Naive thymus-derived CD8-positive, alpha-beta T cell (primary cell): ENCODE measurements at regions not wholly inside any gene's neighbourhood (a gene's known extent, or its start where the extent isn't known, plus 50 kb on each side); places are given as distances from the start of the nearest gene placed in this dataset.

Experiments
- ATAC-seq, 2 donors: fragments of 150-1000 bp; cut with Tn5 transposase in 1 of 2; sonication (Bioruptor Pico), chemical (Tn5 transposase) in 1 of 2; 1 replicate in 1 of 2; 2 replicates in 1 of 2; pipeline ENCODE4 v1.10.0; 2021; ENCODE audit warnings: mild to moderate bottlenecking in 2 of 2, moderate library complexity in 2 of 2
- POLR2A ChIA-PET: fragments of 350-600 bp; sonication (Branson Sonifier 250); formaldehyde crosslinking; loops from one replicate; lab custom pipeline; 2021; ENCODE audit warnings: antibody characterized with exemption; lab: Charles Lee
- DNase-seq, 10 donors: peaks; one replicate each; pipeline versions ENCODE4 v3.0.0 to v3.0.0-alpha.2; 2020 to 2022
- H3K27ac Mint-ChIP-seq, 10 donors: one replicate each; pipeline ENCODE4 v1.8.0; 2020 to 2022; ENCODE audit warnings: mild to moderate bottlenecking in 10 of 10, mixed read lengths in 10 of 10, moderate library complexity in 4 of 10, inconsistent platforms in 1 of 10
- H3K27me3 Mint-ChIP-seq, 5 donors: one replicate each; pipeline ENCODE4 v1.8.0; 2021 to 2022; ENCODE audit warnings: mixed read lengths in 5 of 5
- H3K36me3 Mint-ChIP-seq, 3 donors: one replicate each; pipeline ENCODE4 v1.8.0; 2020 to 2022; ENCODE audit warnings: mixed read lengths in 3 of 3, mild to moderate bottlenecking in 2 of 3, inconsistent platforms in 1 of 3
- H3K4me1 Mint-ChIP-seq, 4 donors: one replicate each; pipeline ENCODE4 v1.8.0; 2021 to 2022; ENCODE audit warnings: mixed read lengths in 4 of 4
- H3K4me3 Mint-ChIP-seq, 10 donors: one replicate each; pipeline ENCODE4 v1.8.0; 2020 to 2022; ENCODE audit warnings: mild to moderate bottlenecking in 10 of 10, mixed read lengths in 10 of 10, moderate library complexity in 6 of 10, inconsistent platforms in 1 of 10
- H3K9me3 Mint-ChIP-seq, 9 donors: one replicate each; pipeline ENCODE4 v1.8.0; 2020 to 2022; ENCODE audit warnings: mixed read lengths in 9 of 9, mild to moderate bottlenecking in 3 of 9, inconsistent platforms in 1 of 9, moderate library complexity in 1 of 9

DNA sequence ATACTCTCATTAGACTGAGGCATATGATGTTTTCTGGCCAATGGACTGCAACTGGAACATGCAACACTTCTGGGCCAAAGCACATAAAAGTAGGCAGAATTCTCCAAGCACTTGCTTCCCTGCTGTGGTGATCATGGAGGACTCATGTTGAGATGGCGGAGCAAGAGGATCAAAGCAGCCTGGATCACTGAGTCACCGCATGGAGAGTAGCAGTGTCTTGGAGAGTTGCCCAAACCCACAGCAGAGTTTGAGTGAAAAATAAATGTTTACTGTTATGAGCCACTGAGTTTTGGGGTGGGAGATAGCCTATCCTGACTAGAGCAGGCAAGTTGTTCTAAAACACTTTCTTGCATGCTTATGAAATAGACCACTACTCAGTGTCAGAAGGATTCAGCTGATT lies 359.5 kb downstream of the ZNF521 start:
- POLR2A ChIA-PET: no interaction called here
- DNase-seq: no peak
- H3K4me3 Mint-ChIP-seq: no peak overlapping the region
- H3K27ac Mint-ChIP-seq: no peak overlapping the region
- peaks cover 0 to 2% (median 0%) of the 10 kb centered on the region in 4 donors for H3K4me1 Mint-ChIP-seq
- ATAC-seq: no peak
- no peaks in the 10 kb centered on the region for H3K36me3 Mint-ChIP-seq
- peaks cover 0 to 8% (median 0%) of the 10 kb centered on the region in 9 donors for H3K9me3 Mint-ChIP-seq
- H3K27me3 Mint-ChIP-seq: peaks cover 0 to 2% (median 0%) of the 10 kb centered on the region in 5 donors

DNA sequence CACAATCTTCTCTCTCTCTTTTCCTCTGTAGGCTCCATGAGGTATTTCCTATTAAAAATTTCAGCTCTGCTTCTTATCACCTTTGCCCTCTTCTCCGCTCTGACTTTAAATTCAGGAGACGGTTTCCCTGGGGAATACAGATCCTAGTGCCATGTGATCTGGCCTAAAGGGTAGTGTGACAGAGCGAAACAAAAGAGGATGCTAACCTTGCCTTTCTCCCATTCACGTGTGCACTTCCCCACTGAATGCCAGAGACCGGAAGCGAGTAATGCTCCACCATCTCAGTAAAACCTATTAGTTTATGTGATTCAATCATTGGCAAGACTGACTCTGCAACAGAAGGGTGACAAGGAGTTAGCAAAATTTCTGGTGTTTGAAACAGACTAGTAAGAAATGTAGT lies 358.3 kb downstream of the ZNF521 start:
- peaks cover 0 to 8% (median 1%) of the 10 kb centered on the region in 9 donors for H3K9me3 Mint-ChIP-seq
- H3K4me1 Mint-ChIP-seq: peaks cover 0 to 2% (median 0%) of the 10 kb centered on the region in 4 donors
- no peak overlapping the region for H3K27ac Mint-ChIP-seq
- ATAC-seq (no peak), DNase-seq (no peak)
- POLR2A ChIA-PET: no interaction called here
- no peak overlapping the region for H3K4me3 Mint-ChIP-seq
- peaks cover 0 to 2% (median 0%) of the 10 kb centered on the region in 5 donors for H3K27me3 Mint-ChIP-seq
- no peaks in the 10 kb centered on the region for H3K36me3 Mint-ChIP-seq

GRCh38 chr18:24995056-24995455 lies 356.9 kb downstream of the ZNF521 start:
- no peak for ATAC-seq

GRCh38 chr18:24995755-24996154 lies 356.2 kb downstream of the ZNF521 start:
- ATAC-seq (no peak), DNase-seq (no peak)
- Mint-ChIP-seq H3K9me3 (peaks cover 3 to 23% (median 14%) of the 10 kb centered on the region in 9 donors), H3K4me3 (no peak overlapping the region), H3K4me1 (no peaks in the 10 kb centered on the region), H3K27me3 (peaks cover 0 to 2% (median 0%) of the 10 kb centered on the region in 5 donors), H3K27ac (no peak overlapping the region), H3K36me3 (peaks cover 0 to 15% (median 3%) of the 10 kb centered on the region in 3 donors)
- POLR2A ChIA-PET: no interaction called here

More at GRCh38 chr18:24995056-24995455, 356.9 kb downstream of the ZNF521 start:
- H3K4me1 Mint-ChIP-seq: no peaks in the 10 kb centered on the region
- peaks cover 0 to 13% (median 3%) of the 10 kb centered on the region in 3 donors for H3K36me3 Mint-ChIP-seq
- H3K27me3 Mint-ChIP-seq: peaks cover 0 to 2% (median 0%) of the 10 kb centered on the region in 5 donors
- DNase-seq: no peak
- H3K27ac Mint-ChIP-seq: no peak overlapping the region
- H3K9me3 Mint-ChIP-seq: peaks cover 3 to 20% (median 14%) of the 10 kb centered on the region in 9 donors
- POLR2A ChIA-PET: no interaction called here
- H3K4me3 Mint-ChIP-seq: no peak overlapping the region

DNA sequence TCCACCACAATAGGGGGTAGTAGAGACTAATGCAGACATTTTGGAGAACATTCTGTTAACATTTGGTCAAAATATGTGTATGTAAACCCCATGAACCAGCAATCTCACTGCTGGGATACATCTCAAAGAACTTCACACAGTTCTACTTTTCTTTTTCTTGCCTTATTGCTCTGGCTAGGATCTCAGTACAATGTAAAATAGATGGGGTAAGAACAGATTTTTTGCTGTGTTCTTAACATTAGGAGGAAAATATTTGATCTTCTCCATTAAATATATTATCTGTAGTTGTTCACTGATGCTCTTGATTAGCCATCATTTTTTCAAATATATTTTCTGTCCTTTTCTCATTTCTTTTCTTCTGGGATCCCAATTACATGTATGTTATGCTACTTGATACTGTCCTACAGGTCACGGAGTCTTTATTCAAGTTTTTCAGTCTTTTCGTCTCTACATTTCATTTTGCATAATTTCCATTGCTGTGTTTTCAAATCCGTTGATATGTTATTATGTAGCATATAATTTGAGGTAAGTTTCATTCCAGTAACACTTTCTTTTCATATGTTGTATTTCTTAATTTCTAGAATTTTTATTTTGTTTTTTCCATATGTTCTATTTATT lies 352.2 kb downstream of the ZNF521 start:
- Mint-ChIP-seq H3K27ac (no peak overlapping the region), H3K27me3 (peaks cover 0 to 14% (median 0%) of the 10 kb centered on the region in 5 donors), H3K9me3 (peaks cover 4 to 30% (median 15%) of the 10 kb centered on the region in 9 donors), H3K36me3 (peaks cover 0 to 15% (median 3%) of the 10 kb centered on the region in 3 donors), H3K4me1 (no peaks in the 10 kb centered on the region), H3K4me3 (no peak overlapping the region)
- no peak for ATAC-seq
- POLR2A ChIA-PET: no interaction called here
- DNase-seq: no peak

DNA sequence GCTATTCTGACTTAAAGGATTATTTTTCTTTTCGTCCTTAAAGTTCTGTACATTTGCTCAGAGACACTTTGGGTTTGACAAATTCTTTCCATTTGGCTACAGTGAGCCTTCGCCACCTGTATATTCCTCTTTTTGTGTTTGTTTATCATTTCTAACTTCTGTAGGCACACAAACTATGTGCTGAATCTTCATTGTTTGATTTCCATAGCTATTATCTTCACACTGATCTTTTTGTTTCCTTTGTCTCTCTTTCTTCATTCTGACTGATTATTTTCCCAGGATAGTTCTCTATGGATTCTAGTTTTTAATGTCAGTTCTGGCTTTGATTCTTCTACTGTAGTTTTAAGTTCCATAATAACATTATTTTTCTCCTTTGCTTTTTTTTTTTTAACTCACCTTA lies 350.2 kb downstream of the ZNF521 start:
- DNase-seq (no peak), ATAC-seq (no peak)
- Mint-ChIP-seq H3K27ac (no peak overlapping the region), H3K4me1 (no peaks in the 10 kb centered on the region), H3K9me3 (peaks cover 4 to 30% (median 15%) of the 10 kb centered on the region in 9 donors), H3K4me3 (no peak overlapping the region), H3K36me3 (peaks cover 0 to 15% (median 3%) of the 10 kb centered on the region in 3 donors), H3K27me3 (peaks cover 0 to 14% (median 0%) of the 10 kb centered on the region in 5 donors)
- POLR2A ChIA-PET: no interaction called here

DNA sequence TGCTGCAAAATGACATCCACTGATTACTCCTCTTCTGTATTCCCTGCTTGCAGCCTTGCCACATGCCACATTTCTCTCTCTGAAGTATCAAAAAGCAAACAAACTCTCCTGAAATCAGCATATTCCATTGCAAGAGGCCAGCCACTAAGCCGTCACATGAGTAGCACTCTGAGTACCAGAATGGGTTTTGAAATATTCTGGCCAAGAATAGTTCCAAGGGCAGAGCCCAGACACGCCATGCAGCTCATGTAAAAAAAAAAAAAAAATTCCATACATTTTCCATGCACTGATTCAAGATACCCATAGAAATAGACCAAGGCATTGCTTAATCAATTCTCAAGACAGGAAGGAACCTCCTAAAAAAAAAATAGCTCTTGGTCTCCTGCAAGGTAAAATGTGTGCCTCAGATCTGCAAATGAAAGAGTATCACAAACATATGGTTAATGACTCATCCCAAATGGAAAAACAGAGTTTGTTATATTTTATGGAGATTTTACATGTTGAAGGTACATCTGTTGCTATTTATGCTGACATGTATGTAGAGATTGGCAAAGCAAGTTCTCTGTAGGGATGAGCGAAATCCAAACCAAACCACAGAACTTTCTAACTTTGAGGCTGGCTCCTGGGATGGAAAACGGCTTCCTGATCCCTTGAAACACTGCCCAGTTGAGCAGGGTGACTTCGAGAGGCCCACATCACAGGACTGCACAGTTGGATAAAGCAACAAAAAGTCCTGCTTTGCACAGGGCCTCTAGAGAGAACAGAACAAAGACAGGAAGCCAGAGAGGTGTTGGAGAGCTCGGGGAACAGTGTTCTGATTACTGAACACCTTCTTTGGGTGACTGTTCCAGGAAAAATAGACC lies 346.2 kb downstream of the ZNF521 start:
- Mint-ChIP-seq H3K36me3 (no peaks in the 10 kb centered on the region), H3K9me3 (peaks cover 0 to 11% (median 4%) of the 10 kb centered on the region in 9 donors), H3K27me3 (peaks cover 0 to 14% (median 2%) of the 10 kb centered on the region in 5 donors), H3K27ac (no peak overlapping the region), H3K4me3 (no peak overlapping the region), H3K4me1 (no peaks in the 10 kb centered on the region)
- POLR2A ChIA-PET: no interaction called here
- DNase-seq (no peak), ATAC-seq (no peak)

GRCh38 chr18:25010623-25011374 lies 341.2 kb downstream of the ZNF521 start:
- Mint-ChIP-seq H3K4me1 (no peaks in the 10 kb centered on the region), H3K4me3 (no peak overlapping the region), H3K9me3 (peaks cover 0 to 6% (median 0%) of the 10 kb centered on the region in 9 donors), H3K36me3 (no peaks in the 10 kb centered on the region), H3K27ac (no peak overlapping the region), H3K27me3 (peaks cover 0 to 10% (median 3%) of the 10 kb centered on the region in 5 donors)
- ATAC-seq: no peak
- no peak for DNase-seq
- POLR2A ChIA-PET: no interaction called here
